HG02759 (cell line): ENCODE measurements at regions not wholly inside any gene's neighbourhood (a gene's known extent, or its start where the extent isn't known, plus 50 kb on each side); places are given as distances from the start of the nearest gene placed in this dataset.

Source experiments
- ATAC-seq: cut with Tn5 transposase; IDR thresholded peaks from one replicate; pipeline ENCODE4 v1.9.1; 2021; ENCODE audit warnings: mild to moderate bottlenecking, moderate library complexity; ENCODE audit not compliant: unreplicated experiment

- ATAC-seq: no peak
Observed at GRCh38 chr7:35463751-35464150, 209.9 kb upstream of the TBX20 start.

DNA sequence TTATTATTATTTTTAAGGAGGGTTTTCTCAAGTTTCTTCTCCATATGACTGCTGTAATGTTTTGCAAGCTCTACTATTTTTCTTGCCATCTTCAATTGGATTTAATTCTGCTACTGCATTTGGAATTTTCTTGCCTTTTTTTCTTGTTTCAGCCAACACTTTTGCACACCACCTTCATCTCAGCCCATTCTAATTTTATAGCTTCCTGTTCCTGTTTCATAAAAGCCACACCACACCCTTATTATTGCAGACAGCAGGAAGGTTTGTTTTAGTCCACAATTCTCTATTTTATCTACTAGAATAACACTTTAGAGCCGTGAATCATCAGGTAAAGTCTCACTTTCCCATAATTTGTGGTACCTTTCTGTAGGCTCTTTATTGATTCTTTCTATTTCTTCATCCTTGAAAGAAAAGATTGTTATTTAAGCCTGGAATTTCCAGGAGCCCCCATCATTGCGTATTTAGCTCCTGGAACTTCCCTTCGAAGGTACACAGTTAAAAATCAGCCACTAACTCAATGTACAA is 209.3 kb upstream of the TBX20 start:
- ATAC-seq: no peak

DNA sequence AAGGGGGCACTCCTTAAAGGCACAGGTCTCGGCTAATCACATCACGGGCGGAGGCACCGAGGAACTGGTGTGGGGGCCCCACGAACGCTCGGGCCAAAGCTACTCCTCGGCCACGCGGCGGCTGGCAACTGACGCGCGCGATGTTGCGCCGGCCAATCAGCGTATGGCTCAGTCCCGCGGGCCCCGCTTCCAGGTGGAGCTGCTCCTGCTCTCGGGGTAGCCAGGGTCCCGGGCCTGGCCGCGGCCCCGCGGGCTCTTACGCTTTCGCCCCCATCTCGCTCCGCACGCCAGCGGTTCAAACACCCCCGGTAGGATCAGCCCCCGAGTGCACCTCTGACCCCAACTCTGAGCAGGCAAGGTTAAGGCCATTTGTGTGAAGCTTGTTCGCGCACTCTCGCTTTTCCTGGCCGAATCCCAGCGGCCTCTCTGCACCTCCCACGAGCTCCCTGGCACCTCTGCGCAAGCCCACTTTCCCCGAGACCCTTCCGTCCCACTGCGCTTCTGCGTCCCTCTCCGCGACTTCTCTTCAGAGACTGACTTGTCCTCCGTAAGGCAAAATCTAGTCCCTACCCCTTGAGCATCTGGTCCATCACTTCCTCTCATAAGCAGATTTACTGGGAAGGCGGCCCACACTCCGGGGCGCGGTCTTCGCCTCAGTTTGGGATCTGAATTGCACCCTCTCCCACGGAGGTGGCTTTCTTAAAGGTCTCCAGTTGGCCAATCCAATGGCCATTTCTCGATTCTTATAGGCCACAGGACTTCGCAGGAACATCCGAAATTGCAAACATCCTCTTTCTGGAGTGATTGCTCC is 200.9 kb upstream of the TBX20 start:
- no peak for ATAC-seq

DNA sequence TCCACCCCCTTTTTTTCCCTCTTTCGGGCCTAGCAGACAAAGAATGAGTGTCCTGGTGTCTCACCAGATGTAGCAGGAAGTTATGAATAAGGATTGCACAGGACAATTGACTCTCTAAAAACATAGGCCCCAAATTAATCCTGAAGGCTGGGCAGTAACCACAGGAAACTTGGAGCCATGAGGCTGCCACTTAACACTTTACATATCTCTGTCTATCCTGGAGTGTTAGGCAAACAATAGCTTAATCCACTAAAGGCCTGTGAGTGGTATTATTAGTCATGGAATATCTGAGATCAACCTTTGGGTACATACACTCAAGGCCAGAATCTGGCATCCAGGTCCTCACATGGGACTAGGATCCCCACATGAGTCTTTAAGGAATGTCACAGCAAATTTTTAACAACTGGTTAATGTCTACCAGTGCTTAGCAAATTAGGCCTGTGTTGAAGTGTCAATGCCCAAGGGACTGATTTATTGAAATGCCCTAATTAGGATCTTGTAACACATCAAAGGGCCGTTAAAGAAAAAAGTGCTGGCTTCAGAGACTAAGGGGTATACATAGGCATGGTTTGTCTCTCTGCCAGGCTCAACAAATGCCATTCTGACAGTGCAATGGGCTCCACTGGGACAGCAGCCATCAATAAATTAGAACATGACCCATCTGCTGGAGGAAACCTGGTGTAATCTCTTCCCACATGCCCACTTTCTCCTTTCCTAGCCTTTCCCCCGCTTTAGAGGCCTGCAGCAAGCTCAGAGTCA is 196.7 kb upstream of the TBX20 start:
- no peak for ATAC-seq

GRCh38 chr7:35448486-35448885 is 194.6 kb upstream of the TBX20 start:
- no peak for ATAC-seq

DNA sequence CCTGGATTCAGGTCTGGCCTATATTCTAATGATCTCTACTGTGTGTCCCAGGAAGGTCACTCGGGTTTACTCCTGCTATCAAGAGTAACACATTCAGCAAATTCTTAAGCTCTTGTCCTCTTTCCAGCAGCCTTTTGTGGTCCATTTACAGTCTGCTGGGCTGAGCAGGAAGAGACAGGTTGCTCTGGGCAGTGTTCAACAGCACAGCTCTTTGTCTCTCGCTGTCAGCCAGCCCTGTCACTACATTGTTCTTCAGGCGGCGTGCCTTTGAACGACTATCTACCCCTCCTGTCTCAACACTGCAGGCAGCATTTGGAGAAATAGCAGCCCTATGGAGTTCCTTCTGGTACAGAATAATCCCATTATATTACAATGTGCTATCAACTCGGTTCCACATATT is 192.2 kb upstream of the TBX20 start:
- no peak for ATAC-seq

GRCh38 chr7:35437619-35438275 is 183.8 kb upstream of the TBX20 start:
- ATAC-seq: no peak

DNA sequence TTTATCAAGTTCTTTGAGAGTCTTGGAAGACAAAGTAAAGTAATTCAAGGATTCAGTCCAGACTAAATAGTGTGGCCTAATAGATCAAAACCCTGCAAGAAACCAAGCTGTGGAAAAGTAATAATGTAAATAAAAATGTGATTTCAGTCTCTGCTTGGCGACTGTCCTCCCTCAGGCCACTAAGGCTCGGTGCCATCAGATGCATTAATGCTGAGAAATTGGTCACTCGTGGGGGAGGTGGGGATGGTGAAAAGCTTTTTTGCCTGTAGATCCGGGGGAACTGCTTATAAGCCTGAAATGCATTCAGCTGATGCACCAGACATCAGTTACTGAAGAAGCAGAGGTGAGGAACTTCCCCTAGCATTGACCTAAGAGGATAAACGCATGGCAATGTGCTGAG is 182.6 kb upstream of the TBX20 start:
- no peak for ATAC-seq

GRCh38 chr7:35430547-35431153 is 176.8 kb upstream of the TBX20 start:
- ATAC-seq: no peak

DNA sequence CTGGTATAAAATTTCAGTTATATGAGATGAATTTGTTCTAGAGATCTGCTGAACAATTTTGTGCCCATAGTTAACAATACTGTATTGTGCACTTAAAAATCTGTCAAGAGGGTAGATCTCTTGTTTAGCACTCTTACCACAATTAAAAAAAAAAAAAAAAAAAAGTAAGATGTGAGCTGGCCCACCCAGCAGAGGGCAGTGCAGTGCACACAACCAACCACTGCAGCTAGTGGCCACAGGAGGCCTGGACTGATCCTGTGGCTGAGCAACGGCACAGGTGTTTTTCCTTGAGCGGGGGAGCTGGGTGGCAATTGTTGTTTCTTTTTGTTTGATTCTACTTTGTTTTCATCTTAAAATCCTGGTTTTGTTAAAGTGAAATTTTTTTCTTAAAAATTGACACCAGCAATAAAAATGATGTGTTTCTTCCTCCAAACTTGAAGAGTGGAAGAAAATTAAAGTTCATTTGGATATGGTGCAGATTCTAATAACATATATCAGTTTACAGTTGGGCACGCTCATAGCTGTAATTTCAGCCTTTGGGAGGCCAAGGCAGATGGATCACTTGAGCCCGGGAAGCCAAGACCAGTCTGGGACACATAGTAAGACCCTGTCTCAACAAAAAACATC is 171.1 kb upstream of the TBX20 start:
- ATAC-seq: peak; percentile 70

GRCh38 chr7:35424440-35424839 is 170.5 kb upstream of the TBX20 start:
- ATAC-seq: no peak

DNA sequence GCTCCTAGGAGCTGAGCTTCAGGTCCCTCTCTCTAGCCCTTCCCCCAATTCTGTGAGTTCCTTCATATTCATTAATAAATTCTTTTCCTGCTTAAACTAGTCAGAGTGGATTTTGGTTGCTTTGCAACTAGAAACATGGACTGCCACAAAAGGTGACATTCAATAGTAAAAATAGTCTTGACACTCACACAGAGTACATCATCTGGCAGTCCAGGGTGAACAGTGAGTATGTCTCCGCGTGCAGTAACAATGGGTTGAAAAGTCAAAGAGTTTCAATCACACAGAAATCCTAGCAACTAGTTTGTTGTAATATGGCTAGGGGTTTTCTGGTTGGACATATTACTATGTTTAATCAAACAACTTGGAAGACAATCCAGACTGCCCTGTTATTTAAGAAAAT is 168.8 kb upstream of the TBX20 start:
- ATAC-seq: no peak

DNA sequence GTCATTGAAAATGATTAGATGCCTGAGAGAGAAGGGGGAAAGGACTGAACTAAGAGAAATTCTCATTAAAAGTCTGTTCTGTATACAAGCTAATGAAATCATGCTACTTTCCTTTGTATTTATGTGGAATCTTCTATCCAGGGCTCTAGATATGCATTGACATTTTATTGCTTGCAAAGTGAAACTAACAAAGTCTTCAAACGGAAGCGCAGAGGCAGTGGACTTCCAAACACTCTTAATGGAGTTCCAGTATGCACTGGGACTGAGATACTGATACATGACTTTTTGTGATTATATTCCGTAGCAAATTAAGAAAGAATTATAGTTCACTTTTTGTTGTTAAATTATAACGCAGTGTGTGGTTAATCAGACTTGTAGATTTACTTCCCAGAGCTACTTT is 166.8 kb upstream of the TBX20 start:
- ATAC-seq: no peak

GRCh38 chr7:35419391-35419755 is 165.5 kb upstream of the TBX20 start:
- ATAC-seq: no peak

- no peak for ATAC-seq
Observed at GRCh38 chr7:35418716-35419390, 165.0 kb upstream of the TBX20 start.

- no peak for ATAC-seq
Observed at GRCh38 chr7:35416568-35416967, 162.7 kb upstream of the TBX20 start.

- ATAC-seq: no peak
Observed at GRCh38 chr7:35415411-35415822, 161.5 kb upstream of the TBX20 start.

- no peak for ATAC-seq
Observed at GRCh38 chr7:35411331-35411730, 157.4 kb upstream of the TBX20 start.

DNA sequence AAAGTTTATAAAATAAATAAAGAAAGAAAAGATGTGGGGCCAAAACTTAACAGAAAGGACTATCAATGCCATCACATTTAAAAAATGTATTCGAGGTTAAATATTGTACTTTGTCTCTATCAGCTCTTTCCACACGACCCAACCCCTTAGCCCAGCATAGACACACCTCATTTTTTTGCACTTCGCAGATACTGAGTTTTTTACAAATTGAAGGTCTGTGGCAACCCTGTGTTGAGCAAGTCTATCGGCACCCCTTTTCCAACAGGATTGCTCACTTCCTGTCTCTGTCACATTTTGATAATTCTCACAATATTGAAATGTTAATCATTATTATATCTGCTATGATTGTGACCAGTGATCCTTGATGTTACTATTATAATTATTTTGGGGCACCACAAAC is 151.6 kb upstream of the TBX20 start:
- ATAC-seq: no peak

DNA sequence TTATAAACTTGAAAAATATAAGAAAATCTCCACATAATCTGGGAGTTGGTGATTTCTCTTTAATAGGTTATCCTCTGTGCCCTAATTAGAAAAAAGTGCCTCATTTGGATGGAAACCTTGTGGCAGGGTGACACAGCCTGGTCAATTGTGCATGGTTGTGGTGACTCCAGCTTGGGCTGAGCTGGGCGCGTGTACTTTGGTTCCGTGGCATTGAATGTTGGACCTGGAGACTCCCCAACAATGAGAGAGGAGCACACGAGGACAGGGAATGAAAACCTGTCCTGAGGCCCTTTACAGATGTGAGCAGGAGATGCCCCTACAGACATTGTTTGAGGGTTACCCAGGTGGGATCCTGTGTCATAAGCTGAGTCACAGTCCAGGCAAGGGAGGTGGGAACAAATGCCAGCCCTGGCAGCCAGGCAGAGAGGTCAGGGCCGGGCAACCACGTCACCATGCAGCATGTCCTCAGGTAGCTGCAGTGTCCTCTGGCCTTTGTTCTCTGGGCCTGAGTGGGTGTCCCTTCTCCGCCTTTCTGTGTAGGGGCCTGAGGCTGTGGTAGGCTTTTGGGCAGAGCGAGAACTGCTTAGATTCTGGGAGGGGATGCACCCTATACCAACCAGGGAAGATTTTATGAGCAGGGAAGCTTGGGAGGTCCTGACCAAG is 147.4 kb upstream of the TBX20 start:
- ATAC-seq: no peak
